ENCODE measurements at regions not wholly inside any gene's neighbourhood (a gene's known extent, or its start where the extent isn't known, plus 50 kb on each side); places are given as distances from the start of the nearest gene placed in this dataset.

DNA sequence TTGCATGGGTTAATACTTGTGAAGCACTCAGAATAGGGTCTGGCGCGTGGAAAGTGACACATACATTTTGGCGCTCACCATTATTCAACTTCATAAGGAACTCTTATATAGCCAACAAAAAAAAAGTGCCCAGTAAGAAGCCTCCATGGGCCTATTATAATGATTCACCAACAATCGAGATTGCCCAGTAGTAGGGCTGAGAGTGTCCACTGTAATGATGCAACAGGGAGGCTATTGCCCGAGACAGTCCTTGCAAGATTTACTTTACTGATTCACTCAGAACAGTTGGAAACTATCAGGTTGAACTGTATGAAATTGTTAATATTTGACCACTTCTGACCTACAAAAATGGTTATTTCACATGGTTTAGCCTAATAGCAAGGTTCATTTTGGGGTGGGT lies 86.0 kb downstream of the PJA1 start:
- H3K36me3 Mint-ChIP-seq (ENCODE audit: unreplicated experiment), result no peaks in the 10 kb centered on the region

GRCh38 chrX:69077895-69078455 lies 87.3 kb downstream of the PJA1 start:
- H3K27me3 Mint-ChIP-seq (ENCODE audit: unreplicated experiment), result no peaks in the 10 kb centered on the region
- no peak overlapping the region for H3K4me3 Mint-ChIP-seq (ENCODE audit: unreplicated experiment)
- no peaks in the 10 kb centered on the region for H3K9me3 Mint-ChIP-seq (ENCODE audit: unreplicated experiment)
- no peak overlapping the region for H3K27ac Mint-ChIP-seq (ENCODE audit: unreplicated experiment)
- DNase-seq (ENCODE audit: extremely low spot score, unreplicated experiment), result no peak
- no peaks in the 10 kb centered on the region for H3K4me1 Mint-ChIP-seq (ENCODE audit: unreplicated experiment)
- H3K36me3 Mint-ChIP-seq (ENCODE audit: unreplicated experiment), result no peaks in the 10 kb centered on the region
- no peak for TF ChIP-seq CTCF (IDR thresholded peaks at IDR 0.05)

More for the DNA sequence above, 86.0 kb downstream of the PJA1 start:
- Mint-ChIP-seq H3K4me3 (ENCODE audit: unreplicated experiment) (no peak overlapping the region), H3K9me3 (ENCODE audit: unreplicated experiment) (no peaks in the 10 kb centered on the region), H3K27ac (ENCODE audit: unreplicated experiment) (no peak overlapping the region), H3K4me1 (ENCODE audit: unreplicated experiment) (no peaks in the 10 kb centered on the region), H3K27me3 (ENCODE audit: unreplicated experiment) (no peaks in the 10 kb centered on the region)
- no peak for DNase-seq (ENCODE audit: extremely low spot score, unreplicated experiment)
- TF ChIP-seq CTCF (IDR thresholded peaks at IDR 0.05), result no peak

GRCh38 chrX:69076088-69076487 lies 89.2 kb downstream of the PJA1 start:
- TF ChIP-seq CTCF (IDR thresholded peaks at IDR 0.05), result no peak
- Mint-ChIP-seq H3K36me3 (ENCODE audit: unreplicated experiment) (no peaks in the 10 kb centered on the region), H3K27ac (ENCODE audit: unreplicated experiment) (no peak overlapping the region), H3K9me3 (ENCODE audit: unreplicated experiment) (no peaks in the 10 kb centered on the region), H3K4me3 (ENCODE audit: unreplicated experiment) (no peak overlapping the region), H3K4me1 (ENCODE audit: unreplicated experiment) (no peaks in the 10 kb centered on the region), H3K27me3 (ENCODE audit: unreplicated experiment) (no peaks in the 10 kb centered on the region)
- DNase-seq (ENCODE audit: extremely low spot score, unreplicated experiment), result no peak

- no peak overlapping the region for H3K27ac Mint-ChIP-seq (ENCODE audit: unreplicated experiment)
- no peak for DNase-seq (ENCODE audit: extremely low spot score, unreplicated experiment)
- H3K9me3 Mint-ChIP-seq (ENCODE audit: unreplicated experiment), result no peaks in the 10 kb centered on the region
- no peaks in the 10 kb centered on the region for H3K36me3 Mint-ChIP-seq (ENCODE audit: unreplicated experiment)
- no peak overlapping the region for H3K4me3 Mint-ChIP-seq (ENCODE audit: unreplicated experiment)
- no peaks in the 10 kb centered on the region for H3K4me1 Mint-ChIP-seq (ENCODE audit: unreplicated experiment)
- no peaks in the 10 kb centered on the region for H3K27me3 Mint-ChIP-seq (ENCODE audit: unreplicated experiment)
- no peak for TF ChIP-seq CTCF (IDR thresholded peaks at IDR 0.05)
Observed at GRCh38 chrX:69074726-69075125, 90.5 kb downstream of the PJA1 start.

- Mint-ChIP-seq H3K4me1 (ENCODE audit: unreplicated experiment) (no peaks in the 10 kb centered on the region), H3K27me3 (ENCODE audit: unreplicated experiment) (no peaks in the 10 kb centered on the region), H3K9me3 (ENCODE audit: unreplicated experiment) (no peaks in the 10 kb centered on the region), H3K36me3 (ENCODE audit: unreplicated experiment) (no peaks in the 10 kb centered on the region), H3K27ac (ENCODE audit: unreplicated experiment) (no peak overlapping the region), H3K4me3 (ENCODE audit: unreplicated experiment) (no peak overlapping the region)
- no peak for TF ChIP-seq CTCF (IDR thresholded peaks at IDR 0.05)
- DNase-seq (ENCODE audit: extremely low spot score, unreplicated experiment), result no peak
Observed at GRCh38 chrX:69073721-69074120, 91.5 kb downstream of the PJA1 start.
